AG10803 (cell line): ENCODE measurements at regions not wholly inside any gene's neighbourhood (a gene's known extent, or its start where the extent isn't known, plus 50 kb on each side); places are given as distances from the start of the nearest gene placed in this dataset.
"Not testable (repeated sequence)": the region's sequence is repeated elsewhere in the genome, so short reads cannot be mapped to it uniquely, and the experiment has no call there.

ENCODE experiments used
- DNase-seq: peaks from one replicate; pipeline ENCODE4 v3.0.0; 2010; ENCODE audit warnings: low read depth
- H3K4me3 ChIP-seq: 2 replicates; pipeline ENCODE4 v1.5.1; 2011; ENCODE audit warnings: mild to moderate bottlenecking, low read length, control low read depth
- CTCF ChIP-seq: conservative IDR thresholded peaks from 2 replicates; pipeline ENCODE4 v1.5.1; 2011; ENCODE audit warnings: mild to moderate bottlenecking, low read length, control low read depth, inconsistent platforms

- DNase-seq = no peak
- peak; percentile 37 for TF ChIP-seq CTCF
- no peak overlapping the region for H3K4me3 ChIP-seq
These were observed 285.0 kb upstream of the AADAT start for GRCh38 chr4:170374770-170375169.

GRCh38 chr4:170348945-170349344, 259.2 kb upstream of the AADAT start:
- TF ChIP-seq CTCF = no peak

GRCh38 chr4:170347191-170347590, 257.4 kb upstream of the AADAT start:
- H3K4me3 ChIP-seq, DNase-seq: not testable (repeated sequence)

More at GRCh38 chr4:170348945-170349344, 259.2 kb upstream of the AADAT start:
- no peak overlapping the region for H3K4me3 ChIP-seq
- no peak for DNase-seq

DNA sequence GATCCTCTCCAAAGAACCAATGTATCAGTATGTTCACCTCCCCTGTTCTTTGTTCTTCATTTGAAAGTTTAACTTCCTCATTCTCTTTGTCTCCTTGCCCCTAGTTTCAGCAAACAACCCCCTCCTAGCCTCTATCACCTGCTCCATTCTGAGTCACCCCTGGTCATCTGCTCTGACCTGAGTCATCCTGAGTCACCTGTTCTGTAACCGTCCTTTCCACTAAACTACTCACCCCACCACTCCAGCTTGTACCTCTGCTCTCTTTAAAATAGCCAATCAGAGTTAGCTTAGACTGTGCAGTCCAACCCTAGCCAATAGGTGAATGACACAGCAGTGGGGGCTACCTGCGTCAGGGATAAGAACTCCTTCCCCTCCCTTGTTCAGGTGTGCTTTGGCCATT, 249.8 kb upstream of the AADAT start:
- no peak for DNase-seq

GRCh38 chr4:170336238-170336775, 246.6 kb upstream of the AADAT start:
- no peak for DNase-seq
- H3K4me3 ChIP-seq = no peak overlapping the region
- TF ChIP-seq CTCF = no peak

More for the DNA sequence above, 249.8 kb upstream of the AADAT start:
- no peak for TF ChIP-seq CTCF
- H3K4me3 ChIP-seq = no peak overlapping the region

- TF ChIP-seq CTCF = no peak
- no peak for DNase-seq
- no peak overlapping the region for H3K4me3 ChIP-seq
These were observed 235.8 kb upstream of the AADAT start for GRCh38 chr4:170325599-170325998.

DNA sequence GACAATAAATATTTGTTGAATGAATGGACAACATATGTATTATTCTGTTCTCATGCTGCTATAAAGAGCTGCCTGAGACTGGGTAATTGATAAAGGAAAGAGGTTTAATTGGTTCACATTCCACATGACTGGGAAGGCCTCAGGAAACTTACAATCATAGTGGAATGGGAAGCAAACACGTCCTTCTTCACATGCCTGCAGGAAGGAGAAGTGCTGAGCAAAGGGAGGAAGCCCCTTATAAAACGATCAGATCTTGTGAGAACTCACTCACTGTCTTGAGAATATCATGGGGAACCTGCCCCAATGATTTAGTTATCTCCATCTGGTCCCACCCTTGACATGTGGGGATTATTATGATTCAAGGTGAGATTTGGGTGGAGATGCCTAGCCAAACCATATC, 233.9 kb upstream of the AADAT start:
- no peak for DNase-seq
- H3K4me3 ChIP-seq = no peak overlapping the region
- no peak for TF ChIP-seq CTCF

- no peak overlapping the region for H3K4me3 ChIP-seq
- DNase-seq = no peak
- TF ChIP-seq CTCF = no peak
These were observed 217.4 kb upstream of the AADAT start for GRCh38 chr4:170307182-170307581.
